HFFc6 (cell line): ENCODE measurements at regions not wholly inside any gene's neighbourhood (a gene's known extent, or its start where the extent isn't known, plus 50 kb on each side); places are given as distances from the start of the nearest gene placed in this dataset.

Experiments used
- DNase-seq: peaks from one replicate; pipeline ENCODE4 v3.0.0-alpha.2; 2018
- H3K27ac Mint-ChIP-seq: 2 replicates; pipeline ENCODE4 v1.8.0; 2020; ENCODE audit warnings: mild to moderate bottlenecking, mixed read lengths
- H3K27me3 Mint-ChIP-seq: 2 replicates; pipeline ENCODE4 v1.8.0; 2021; ENCODE audit warnings: mild to moderate bottlenecking, moderate library complexity, mixed read lengths; ENCODE audit not compliant: insufficient read depth
- H3K36me3 Mint-ChIP-seq: 2 replicates; pipeline ENCODE4 v1.8.0; 2021; ENCODE audit warnings: low read depth, mixed read lengths
- H3K4me1 Mint-ChIP-seq: 2 replicates; pipeline ENCODE4 v1.8.0; 2020; ENCODE audit warnings: low read depth, mixed read lengths
- H3K4me3 Mint-ChIP-seq: 2 replicates; pipeline ENCODE4 v1.8.0; 2020; ENCODE audit warnings: mild to moderate bottlenecking, moderate library complexity, mixed read lengths
- H3K9me3 Mint-ChIP-seq: 2 replicates; pipeline ENCODE4 v1.8.0; 2020; ENCODE audit warnings: mild to moderate bottlenecking, mixed read lengths
- CTCF ChIP-seq: fragments of 200-600 bp; sonication (generic); IDR thresholded peaks from 2 replicates; pipeline ENCODE4 v1.5.0; 2021; ENCODE audit warnings: antibody characterized with exemption, mild to moderate bottlenecking

GRCh38 chr11:105399511-105399910 lies 210.4 kb upstream of the GRIA4 start:
- Mint-ChIP-seq H3K36me3 (no peaks in the 10 kb centered on the region), H3K4me3 (no peak overlapping the region), H3K27me3 (no peaks in the 10 kb centered on the region; the same call in none of the 2 replicates), H3K9me3 (no peaks in the 10 kb centered on the region), H3K27ac (no peak overlapping the region), H3K4me1 (no peaks in the 10 kb centered on the region)
- TF ChIP-seq CTCF, result no peak
- no peak for DNase-seq

GRCh38 chr11:105398636-105399035 lies 211.2 kb upstream of the GRIA4 start:
- no peaks in the 10 kb centered on the region for H3K4me1 Mint-ChIP-seq
- no peak overlapping the region for H3K27ac Mint-ChIP-seq
- H3K9me3 Mint-ChIP-seq, result no peaks in the 10 kb centered on the region
- H3K4me3 Mint-ChIP-seq, result no peak overlapping the region
- no peaks in the 10 kb centered on the region; the same call in none of the 2 replicates for H3K27me3 Mint-ChIP-seq
- TF ChIP-seq CTCF, result no peak
- H3K36me3 Mint-ChIP-seq, result no peaks in the 10 kb centered on the region
- DNase-seq, result no peak

- Mint-ChIP-seq H3K9me3 (no peaks in the 10 kb centered on the region), H3K27ac (no peak overlapping the region), H3K4me1 (no peaks in the 10 kb centered on the region), H3K27me3 (no peaks in the 10 kb centered on the region; the same call in 1 of the 2 replicates), H3K4me3 (no peak overlapping the region), H3K36me3 (no peaks in the 10 kb centered on the region)
- no peak for TF ChIP-seq CTCF
- no peak for DNase-seq
Observed at GRCh38 chr11:105393326-105393725, 216.5 kb upstream of the GRIA4 start.

- Mint-ChIP-seq H3K36me3 (no peaks in the 10 kb centered on the region), H3K9me3 (no peaks in the 10 kb centered on the region), H3K27me3 (no peaks in the 10 kb centered on the region; the same call in 1 of the 2 replicates), H3K4me3 (no peak overlapping the region), H3K4me1 (no peaks in the 10 kb centered on the region), H3K27ac (no peak overlapping the region)
- DNase-seq, result no peak
- TF ChIP-seq CTCF, result no peak
Observed at GRCh38 chr11:105392556-105392955, 217.3 kb upstream of the GRIA4 start.

GRCh38 chr11:105389952-105390351 lies 219.9 kb upstream of the GRIA4 start:
- Mint-ChIP-seq H3K4me3 (no peak overlapping the region), H3K9me3 (no peaks in the 10 kb centered on the region), H3K36me3 (no peaks in the 10 kb centered on the region), H3K4me1 (no peaks in the 10 kb centered on the region), H3K27me3 (no peaks in the 10 kb centered on the region), H3K27ac (no peak overlapping the region)
- DNase-seq, result no peak
- TF ChIP-seq CTCF, result no peak

GRCh38 chr11:105388006-105388405 lies 221.9 kb upstream of the GRIA4 start:
- no peak overlapping the region for H3K27ac Mint-ChIP-seq
- H3K4me3 Mint-ChIP-seq, result no peak overlapping the region

More at GRCh38 chr11:105388006-105388405, 221.9 kb upstream of the GRIA4 start:
- H3K4me1 Mint-ChIP-seq, result no peaks in the 10 kb centered on the region
- no peak for DNase-seq
- no peaks in the 10 kb centered on the region for H3K9me3 Mint-ChIP-seq
- H3K27me3 Mint-ChIP-seq, result no peaks in the 10 kb centered on the region
- H3K36me3 Mint-ChIP-seq, result no peaks in the 10 kb centered on the region
- no peak for TF ChIP-seq CTCF
